ENCODE measurements at regions not wholly inside any gene's neighbourhood (a gene's known extent, or its start where the extent isn't known, plus 50 kb on each side); places are given as distances from the start of the nearest gene placed in this dataset.

- intact Hi-C loops (cut with micrococcal nuclease; ENCODE audit: unreplicated experiment): no loop called here
These were observed 237.7 kb upstream of the TLL1 start for GRCh38 chr4:165635381-165635780.

GRCh38 chr4:165635951-165636350 lies 237.1 kb upstream of the TLL1 start:
- POLR2A ChIA-PET: no interaction called here
- H3K36me3 ChIP-seq (ENCODE audit: control insufficient read depth, insufficient read depth, low read length): no peaks in the 10 kb centered on the region
- H3K4me3 ChIP-seq (ENCODE audit: low read depth in 2 of 2, low read length in 2 of 2): no peak overlapping the region
- intact Hi-C loops (cut with micrococcal nuclease; ENCODE audit: unreplicated experiment) (no loop called here), in situ Hi-C loops (cut with HindIII; ENCODE audit: low pct_unique_long_range_greater_than_20kb, low sequenced_read_pairs) (no loop called here)
- H3K9me3 ChIP-seq (ENCODE audit: control insufficient read depth, insufficient read depth, low read depth, low read length): no peaks in the 10 kb centered on the region
- H3K27ac ChIP-seq (ENCODE audit: low read length): no peak overlapping the region
- TF ChIP-seq POLR2AphosphoS5 (IDR thresholded peaks at IDR 0.05; ENCODE audit: low read depth, low read length): no peak
- BruUV-seq (replicated peaks): no TSS peak
- H3K27me3 ChIP-seq (ENCODE audit: control insufficient read depth, insufficient read depth, low read length): no peaks in the 10 kb centered on the region
- CTCF ChIA-PET: no interaction called here
- ATAC-seq: no peak
- no peak for DNase-seq (ENCODE audit: low read depth, low spot score)
- H3K4me1 ChIP-seq (ENCODE audit: control insufficient read depth, insufficient read depth, low read length): no peaks in the 10 kb centered on the region

More at GRCh38 chr4:165635381-165635780, 237.7 kb upstream of the TLL1 start:
- in situ Hi-C loops (cut with HindIII; ENCODE audit: low pct_unique_long_range_greater_than_20kb, low sequenced_read_pairs): no loop called here
- Histone ChIP-seq H3K27ac (ENCODE audit: low read length) (no peak overlapping the region), H3K4me3 (ENCODE audit: low read depth in 2 of 2, low read length in 2 of 2) (no peak overlapping the region), H3K9me3 (ENCODE audit: control insufficient read depth, insufficient read depth, low read depth, low read length) (no peaks in the 10 kb centered on the region), H3K4me1 (ENCODE audit: control insufficient read depth, insufficient read depth, low read length) (no peaks in the 10 kb centered on the region), H3K36me3 (ENCODE audit: control insufficient read depth, insufficient read depth, low read length) (no peaks in the 10 kb centered on the region), H3K27me3 (ENCODE audit: control insufficient read depth, insufficient read depth, low read length) (no peaks in the 10 kb centered on the region)
- no peak for DNase-seq (ENCODE audit: low read depth, low spot score)
- no peak for TF ChIP-seq CTCF (IDR thresholded peaks at IDR 0.05)
- no peak for TF ChIP-seq TCF7L2 (IDR thresholded peaks at IDR 0.05; ENCODE audit: low read depth, low read length)
- TF ChIP-seq SIN3A (IDR thresholded peaks at IDR 0.05; ENCODE audit: borderline replicate concordance, insufficient read depth, low read depth, low read length): no peak
- TF ChIP-seq POLR2AphosphoS5 (IDR thresholded peaks at IDR 0.05; ENCODE audit: low read depth, low read length): no peak
- no peak for TF ChIP-seq REST (IDR thresholded peaks at IDR 0.05; ENCODE audit: insufficient read depth in 1 of 2, low read depth in 2 of 2, low read length in 1 of 2)
- ChIA-PET CTCF (no interaction called here), POLR2A (no interaction called here)
- BruUV-seq (replicated peaks): no TSS peak
- ATAC-seq: no peak

GRCh38 chr4:165651901-165652300 lies 221.1 kb upstream of the TLL1 start:
- POLR2A ChIA-PET: no interaction called here
- in situ Hi-C loops (cut with HindIII; ENCODE audit: low pct_unique_long_range_greater_than_20kb, low sequenced_read_pairs): no loop called here
- Histone ChIP-seq H3K9me3 (ENCODE audit: control insufficient read depth, insufficient read depth, low read depth, low read length) (no peaks in the 10 kb centered on the region), H3K4me1 (ENCODE audit: control insufficient read depth, insufficient read depth, low read length) (no peaks in the 10 kb centered on the region), H3K27ac (ENCODE audit: low read length) (no peak overlapping the region), H3K27me3 (ENCODE audit: control insufficient read depth, insufficient read depth, low read length) (no peaks in the 10 kb centered on the region), H3K36me3 (ENCODE audit: control insufficient read depth, insufficient read depth, low read length) (no peaks in the 10 kb centered on the region), H3K4me3 (ENCODE audit: low read depth in 2 of 2, low read length in 2 of 2) (no peak overlapping the region)
- ATAC-seq (no peak), DNase-seq (ENCODE audit: low read depth, low spot score) (no peak)
- CTCF ChIA-PET: no interaction called here
- TF ChIP-seq TCF7L2 (IDR thresholded peaks at IDR 0.05; ENCODE audit: low read depth, low read length) (no peak), POLR2AphosphoS5 (IDR thresholded peaks at IDR 0.05; ENCODE audit: low read depth, low read length) (no peak), REST (IDR thresholded peaks at IDR 0.05; ENCODE audit: insufficient read depth in 1 of 2, low read depth in 2 of 2, low read length in 1 of 2) (no peak), SIN3A (IDR thresholded peaks at IDR 0.05; ENCODE audit: borderline replicate concordance, insufficient read depth, low read depth, low read length) (no peak)
- intact Hi-C loops (cut with micrococcal nuclease; ENCODE audit: unreplicated experiment): no loop called here
- no TSS peak for BruUV-seq (replicated peaks)
